SK-N-SH (cell line): ENCODE measurements at regions not wholly inside any gene's neighbourhood (a gene's known extent, or its start where the extent isn't known, plus 50 kb on each side); places are given as distances from the start of the nearest gene placed in this dataset.

Source experiments
- CTCF ChIA-PET: fragments of 300-600, 350-600 bp; formaldehyde crosslinking; extraction: SDS; loops from one replicate; lab custom pipeline; 2021; lab: Yijun Ruan, JAX
- POLR2A ChIA-PET: fragments of 350-600 bp; sonication (Branson Sonifier 250); formaldehyde crosslinking; extraction: SDS; loops from one replicate; lab custom pipeline; 2020; ENCODE audit warnings: antibody characterized with exemption, inconsistent platforms; lab: Yijun Ruan, JAX
- DNase-seq: peaks from one replicate; pipeline ENCODE4 v3.0.0; 2012
- H2AFZ ChIP-seq: fragments of 200-600 bp; sonication (generic); 2 replicates; pipeline ENCODE4 v1.8.1; 2016; ENCODE audit warnings: antibody characterized with exemption, mild to moderate bottlenecking, low read depth
- H3F3A ChIP-seq: fragments of 200-600 bp; sonication (generic); replicated peaks from 2 replicates; pipeline ENCODE3; 2016; ENCODE audit warnings: antibody characterized with exemption, mild to moderate bottlenecking; ENCODE audit not compliant: insufficient read depth
- H3K27ac ChIP-seq, 2 experiments: fragments of 200-500 bp in 1 of 2; fragments of 200-600 bp in 1 of 2; sonication (Bioruptor generic) in 1 of 2; sonication (generic), shearing (Covaris generic) in 1 of 2; 2 replicates each; pipeline versions ENCODE4 v1.5.1 to v1.6.1; 2014 to 2016; ENCODE audit warnings: low read depth in 2 of 2, inconsistent platforms in 1 of 2, low read length in 1 of 2, mild to moderate bottlenecking in 1 of 2, mixed read lengths in 1 of 2
- H3K27me3 ChIP-seq: fragments of 200-600 bp; sonication (generic), shearing (Covaris generic); 2 replicates; pipeline ENCODE4 v1.6.1; 2016; ENCODE audit warnings: mixed run types; ENCODE audit not compliant: insufficient read depth
- H3K36me3 ChIP-seq, 2 experiments: fragments of 200-500 bp in 1 of 2; fragments of 200-600 bp in 1 of 2; sonication (Bioruptor generic) in 1 of 2; sonication (generic) in 1 of 2; replicated peaks in 1 of 2; 2 replicates each; pipeline versions ENCODE3 to v1.5.1; 2014 to 2016; ENCODE audit warnings: low read length in 1 of 2, mild to moderate bottlenecking in 1 of 2; ENCODE audit not compliant: insufficient read depth in 2 of 2, control insufficient read depth in 1 of 2
- H3K4me1 ChIP-seq, 2 experiments: fragments of 200-500 bp in 1 of 2; fragments of 200-600 bp in 1 of 2; sonication (Bioruptor generic) in 1 of 2; sonication (generic), shearing (Covaris generic) in 1 of 2; 2 replicates each; pipeline versions ENCODE4 v1.5.1 to v1.6.1; 2014 to 2016; ENCODE audit warnings: low read depth in 1 of 2, low read length in 1 of 2, mixed run types in 1 of 2; ENCODE audit not compliant: insufficient read depth in 2 of 2, control insufficient read depth in 1 of 2
- H3K4me2 ChIP-seq: fragments of 200-600 bp; sonication (generic), shearing (Covaris generic); 2 replicates; pipeline ENCODE4 v1.6.1; 2017; ENCODE audit warnings: mixed run types
- H3K4me3 ChIP-seq, 2 experiments: fragments of 200-500 bp in 1 of 2; fragments of 200-600 bp in 1 of 2; sonication (Bioruptor generic) in 1 of 2; sonication (generic), shearing (Covaris generic) in 1 of 2; 2 replicates each; pipeline versions ENCODE4 v1.5.1 to v1.8.1; 2014 to 2016; ENCODE audit warnings: low read depth in 2 of 2, inconsistent platforms in 1 of 2, low read length in 1 of 2, mild to moderate bottlenecking in 1 of 2, mixed read lengths in 1 of 2, moderate library complexity in 1 of 2
- H3K79me2 ChIP-seq: fragments of 200-600 bp; sonication (generic); 2 replicates; pipeline ENCODE4 v1.8.1; 2017; ENCODE audit warnings: mild to moderate bottlenecking; ENCODE audit not compliant: insufficient read depth
- H3K9ac ChIP-seq: fragments of 200-600 bp; sonication (generic); 2 replicates; pipeline ENCODE4 v1.6.1; 2017; ENCODE audit warnings: mixed run types
- H3K9me2 ChIP-seq: fragments of 200-600 bp; sonication (generic); 2 replicates; pipeline ENCODE4 v1.6.1; 2017; ENCODE audit warnings: mixed run types
- H3K9me3 ChIP-seq: fragments of 200-600 bp; sonication (generic); 2 replicates; pipeline ENCODE4 v1.6.1; 2017; ENCODE audit warnings: mixed run types, mild to moderate bottlenecking, moderate library complexity
- H4K20me1 ChIP-seq: fragments of 200-600 bp; sonication (generic); 2 replicates; pipeline ENCODE4 v1.6.1; 2017; ENCODE audit warnings: mild to moderate bottlenecking, mixed run types; ENCODE audit not compliant: insufficient read depth
- EP300 ChIP-seq, 2 experiments: IDR thresholded peaks; 2 replicates each; pipeline versions ENCODE4 v1.4.0 to v1.6.1; 2012; ENCODE audit warnings: borderline replicate concordance in 1 of 2, low read depth in 1 of 2, low read length in 1 of 2
- GATA2 ChIP-seq: sonication (generic); formaldehyde crosslinking; IDR thresholded peaks from 2 replicates; pipeline ENCODE4 v1.5.0; 2020; ENCODE audit warnings: mild to moderate bottlenecking, missing genetic modification reagents
- MXI1 ChIP-seq: IDR thresholded peaks from 2 replicates; pipeline ENCODE4 v1.6.1; 2012; ENCODE audit warnings: mild to moderate bottlenecking, low read depth, low read length, improper control_type of control experiment
- NRF1 ChIP-seq: IDR thresholded peaks from 2 replicates; pipeline ENCODE4 v1.6.1; 2012; ENCODE audit warnings: low read depth, mild to moderate bottlenecking, low read length
- TEAD4 ChIP-seq: IDR thresholded peaks from 2 replicates; pipeline ENCODE4 v1.4.0; 2012; ENCODE audit warnings: mild to moderate bottlenecking, borderline replicate concordance; ENCODE audit not compliant: insufficient read depth
- WGBS: methylation state at CpG from one replicate; pipeline ENCODE4 v1.1.6; 2017; ENCODE audit warnings: low lambda C conversion rate; 5-methylcytosine and 5-hydroxymethylcytosine counted together
- small RNA-seq, 7 experiments: library from RNA; depleted of rRNA; stranded (forward); fragments of <200 nt; gene quantifications; one replicate each; pipeline ENCODE3, GENCODE V24; 2012

DNA sequence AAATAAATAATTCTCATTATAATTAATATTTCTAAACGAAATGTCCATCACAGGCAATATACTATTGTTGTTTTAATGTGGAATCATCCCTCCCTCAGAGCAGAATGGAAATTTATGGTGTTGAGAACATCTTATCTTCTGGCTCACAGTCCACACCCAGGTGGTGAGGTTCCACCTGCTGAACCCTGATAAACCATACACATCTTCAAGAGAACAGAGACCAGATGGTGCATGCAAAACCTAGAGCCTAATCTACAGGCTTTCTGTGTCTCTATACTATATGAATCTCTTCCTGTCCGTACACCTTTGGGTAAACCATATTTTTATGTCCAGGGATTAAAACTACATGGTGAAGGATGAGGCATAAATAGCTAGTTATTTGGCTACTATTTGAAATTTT is 52.3 kb upstream of the UFL1 start:
- Histone ChIP-seq H4K20me1 (no peaks in the 10 kb centered on the region), H3K9me2 (no peaks in the 10 kb centered on the region), H3K9ac (no peak overlapping the region), H3K4me2 (no peak overlapping the region), H2AFZ (no peak overlapping the region), H3K4me3 (no peak overlapping the region), H3F3A (no peaks in the 10 kb centered on the region), H3K4me1 (no peaks in the 10 kb centered on the region; a peak in 1 of 4 replicates), H3K36me3 (no peaks in the 10 kb centered on the region), H3K27ac (no peak overlapping the region), H3K27me3 (no peaks in the 10 kb centered on the region), H3K9me3 (no peaks in the 10 kb centered on the region), H3K79me2 (no peaks in the 10 kb centered on the region)
- TF ChIP-seq NRF1, result no peak
- TF ChIP-seq EP300 (IDR thresholded peaks at IDR 0.05; ENCODE audit: borderline replicate concordance in 1 of 2, low read depth in 1 of 2, low read length in 1 of 2), result no peak
- WGBS, result 9% methylated on average over 2 of the region's 2 CpGs
- POLR2A ChIA-PET, result no interaction called here
- no peak for DNase-seq
- CTCF ChIA-PET, result interaction anchor here (0.6 to 1.4 kb wide), 6 partner anchors 13 to 1105 kb away, joined by 3 to 6 read pairs (median 4); partner anchors contain the start of gene FUT9

DNA sequence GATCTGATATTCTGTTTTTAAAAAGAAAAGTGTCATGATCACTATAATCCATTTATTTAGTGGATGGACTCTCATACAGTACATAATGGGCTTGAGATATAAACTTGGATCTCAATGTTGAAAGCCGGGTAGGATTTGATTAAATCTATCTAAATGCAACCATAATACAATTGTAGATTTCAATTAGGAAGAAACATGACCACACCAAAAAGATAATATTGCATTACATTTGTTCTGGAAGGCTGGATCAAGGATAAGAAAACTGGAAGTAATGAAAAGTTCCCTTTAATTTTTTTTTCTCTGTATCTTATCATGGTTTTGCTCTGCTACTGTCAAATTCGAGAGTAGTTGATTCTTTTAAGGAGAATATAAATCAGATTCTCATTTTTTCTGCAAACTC is 51.3 kb upstream of the UFL1 start:
- ChIA-PET POLR2A (no interaction called here), CTCF (interaction anchor here (0.8 to 0.9 kb wide), 2 partner anchors 12 to 603 kb away, joined by 3 to 4 read pairs; no protein-coding TSS in a partner anchor)

More for the DNA sequence above, 51.3 kb upstream of the UFL1 start:
- Histone ChIP-seq H3K27ac (no peak overlapping the region), H3K9me2 (no peaks in the 10 kb centered on the region), H3K4me2 (no peak overlapping the region), H3K36me3 (no peaks in the 10 kb centered on the region), H3K9me3 (no peaks in the 10 kb centered on the region), H3K27me3 (no peaks in the 10 kb centered on the region), H3K79me2 (no peaks in the 10 kb centered on the region), H4K20me1 (no peaks in the 10 kb centered on the region), H3K4me3 (no peak overlapping the region), H3F3A (no peaks in the 10 kb centered on the region), H3K4me1 (no peaks in the 10 kb centered on the region; a peak in 1 of 4 replicates), H3K9ac (no peak overlapping the region), H2AFZ (no peak overlapping the region)
- WGBS, result 5% methylated on average over 2 of the region's 2 CpGs
- TF ChIP-seq TEAD4 (0 out of 2 replicates have a peak, but pooled peaks have one; percentile 19), EP300 (IDR thresholded peaks at IDR 0.05; ENCODE audit: borderline replicate concordance in 1 of 2, low read depth in 1 of 2, low read length in 1 of 2) (peak in 1 of 2 experiments; percentile 52; a peak in 1 of 4 replicates), GATA2 (CRISPR knock-in tag) (0 out of 2 replicates have a peak, but pooled peaks have one; percentile 35), MXI1 (no peak)
- no peak for DNase-seq

Small RNA genes lying in the stretch of these regions (small RNA-seq; reads per million reads assigned to genes)
- 0 reads per million in 7 experiments for gene RN7SL797P
